CD4-positive, alpha-beta T cell treated with Interferon gamma for 1 hour (primary cell): ENCODE measurements at regions not wholly inside any gene's neighbourhood (a gene's known extent, or its start where the extent isn't known, plus 50 kb on each side); places are given as distances from the start of the nearest gene placed in this dataset.
A peak's percentile ranks its signal among the peaks of the same experiment; 100 is the strongest.
"Not testable (repeated sequence)": the region's sequence is repeated elsewhere in the genome, so short reads cannot be mapped to it uniquely, and the experiment has no call there.

ENCODE experiments used
- DNase-seq: peaks from one replicate; pipeline ENCODE4 v3.0.0-alpha.2; 2020

DNA sequence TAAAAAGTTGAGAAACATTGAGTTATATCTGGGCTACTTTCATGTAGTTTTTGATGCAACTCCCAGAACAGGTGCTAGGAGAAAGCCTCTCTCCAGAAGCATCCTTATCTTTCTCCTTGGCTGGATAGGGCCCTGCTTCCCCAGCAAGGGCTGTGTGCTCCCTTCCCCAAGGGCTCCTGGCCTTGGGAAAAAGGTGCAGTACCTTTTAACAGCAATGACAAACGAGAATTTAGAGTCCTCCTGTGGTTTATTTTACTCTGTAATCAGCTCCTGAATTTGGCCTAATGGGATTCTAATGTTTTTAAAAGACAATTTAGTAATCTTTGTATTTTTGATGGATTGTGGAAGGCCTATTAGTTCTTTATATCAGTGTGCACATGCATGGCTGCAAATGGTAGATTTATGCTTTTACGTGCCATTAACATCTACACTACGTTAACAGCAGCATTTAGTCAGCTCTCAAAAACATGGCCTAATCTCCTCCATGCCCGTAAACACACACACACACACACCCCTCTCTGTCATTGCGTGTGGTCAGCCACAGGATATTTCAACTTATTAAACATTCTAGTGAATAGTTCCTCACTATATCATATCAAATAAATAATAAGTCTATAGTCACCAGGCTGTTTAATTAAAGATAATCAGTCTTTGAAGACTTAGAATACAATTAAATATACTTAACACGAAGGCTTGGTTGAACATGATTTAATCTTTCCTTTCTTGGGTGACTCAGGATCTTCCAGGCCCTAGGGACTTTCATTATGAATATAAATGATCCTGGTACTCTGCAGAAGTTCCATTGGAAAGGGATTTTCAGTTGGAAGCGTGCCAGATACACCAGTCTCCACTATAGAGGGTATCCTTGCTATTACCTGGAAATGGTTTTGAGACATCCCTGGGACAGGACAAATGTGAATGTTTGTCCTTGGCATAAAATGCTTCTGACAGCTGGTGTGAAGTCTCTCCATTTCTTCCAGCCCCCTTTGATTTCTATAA, 181.4 kb upstream of the PWP1 start:
- no peak for DNase-seq

DNA sequence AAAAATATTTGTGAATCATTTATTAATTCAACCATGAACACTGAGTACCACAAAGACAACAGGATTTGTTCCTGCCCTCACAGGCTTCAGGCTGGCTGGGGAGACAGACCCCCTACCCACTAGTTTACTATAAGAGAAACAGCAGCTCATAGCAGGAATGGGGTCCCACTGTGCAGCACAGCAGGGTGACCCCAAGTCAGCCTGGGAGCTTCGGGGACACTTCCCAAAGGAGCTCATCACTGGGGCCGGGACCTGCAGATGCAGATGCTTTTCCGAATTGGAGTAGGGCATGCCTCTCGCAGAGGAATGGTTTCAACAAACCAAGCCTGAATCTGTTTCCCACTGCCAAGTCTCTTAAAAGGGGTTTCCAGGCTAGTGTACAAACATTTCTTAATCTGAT, 176.2 kb upstream of the PWP1 start:
- no peak for DNase-seq

DNA sequence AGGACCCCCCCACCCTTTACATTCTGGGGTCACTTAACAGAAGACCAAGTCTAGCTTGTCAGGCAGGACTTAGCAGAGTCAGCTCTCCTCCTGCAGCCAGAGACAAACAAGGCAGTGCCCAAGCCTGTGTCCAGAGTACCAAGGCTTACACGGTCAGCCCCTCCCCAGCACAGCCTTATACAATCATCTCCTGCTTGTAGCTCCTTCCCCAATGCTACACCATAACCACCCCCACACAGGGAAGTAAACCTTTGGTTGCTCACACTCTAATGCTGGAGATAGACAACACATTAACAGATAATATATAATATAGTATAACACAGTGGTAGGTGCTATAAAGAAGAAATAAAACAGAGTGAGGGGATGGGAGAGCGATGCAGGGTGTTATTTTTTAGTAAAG, 175.4 kb upstream of the PWP1 start:
- DNase-seq: no peak

DNA sequence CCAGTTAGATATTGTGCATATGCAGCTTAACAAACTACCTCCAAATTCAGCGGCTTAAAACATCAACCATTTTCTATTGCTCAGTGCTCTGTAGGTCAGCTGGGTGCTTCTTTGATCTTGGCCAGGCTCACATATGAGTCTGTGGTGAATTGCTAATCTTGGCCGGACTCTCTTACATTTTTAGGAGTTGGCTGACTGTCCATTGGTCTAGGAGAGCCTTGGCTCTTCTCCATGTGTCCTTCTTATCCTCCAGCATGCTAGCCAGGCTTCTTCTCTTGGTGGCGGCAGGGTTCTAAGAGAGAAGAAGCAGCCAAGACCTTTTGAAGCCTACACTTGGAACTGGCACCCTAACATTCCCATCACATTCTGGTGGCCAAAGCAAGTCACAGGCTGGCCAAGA, 174.3 kb upstream of the PWP1 start:
- DNase-seq: no peak

DNA sequence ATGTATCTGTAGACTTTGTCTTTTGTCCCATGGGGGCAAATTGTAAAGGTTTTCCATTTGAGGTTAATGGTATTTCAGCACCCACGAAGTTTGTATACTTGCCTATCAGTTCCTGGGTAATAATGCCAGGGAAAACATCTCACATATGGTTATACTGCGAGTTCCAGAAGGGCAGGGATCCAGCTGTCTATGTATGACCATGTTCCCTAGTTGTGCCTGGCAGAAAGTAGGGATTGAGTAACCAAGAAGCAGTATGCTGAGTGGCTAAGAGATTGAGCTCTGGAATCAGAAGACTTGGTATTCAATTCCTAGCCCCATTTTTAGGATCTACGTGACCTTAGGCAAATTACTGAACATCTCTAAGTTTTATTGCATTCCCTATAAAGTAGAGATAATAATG, 173.2 kb upstream of the PWP1 start:
- DNase-seq: no peak

DNA sequence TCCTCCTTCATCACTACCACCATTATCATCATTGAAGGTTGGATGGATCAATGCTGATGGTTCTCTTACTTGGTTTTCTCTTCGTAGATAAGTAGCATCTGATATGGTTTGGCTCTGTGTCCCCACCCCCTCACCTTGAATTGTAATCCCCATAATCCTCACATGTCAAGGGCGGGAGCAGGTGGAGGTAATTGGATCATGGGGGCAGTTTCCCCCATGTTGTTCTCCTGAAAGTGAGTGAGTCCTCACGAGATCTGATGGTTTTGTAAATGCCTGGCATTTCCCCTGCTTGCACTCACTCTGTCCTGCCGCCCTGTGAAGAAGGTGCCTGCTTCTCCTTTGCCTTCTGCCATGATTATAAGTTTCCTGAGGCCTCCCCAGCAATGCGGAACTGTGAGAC, 172.4 kb upstream of the PWP1 start:
- DNase-seq: no peak

DNA sequence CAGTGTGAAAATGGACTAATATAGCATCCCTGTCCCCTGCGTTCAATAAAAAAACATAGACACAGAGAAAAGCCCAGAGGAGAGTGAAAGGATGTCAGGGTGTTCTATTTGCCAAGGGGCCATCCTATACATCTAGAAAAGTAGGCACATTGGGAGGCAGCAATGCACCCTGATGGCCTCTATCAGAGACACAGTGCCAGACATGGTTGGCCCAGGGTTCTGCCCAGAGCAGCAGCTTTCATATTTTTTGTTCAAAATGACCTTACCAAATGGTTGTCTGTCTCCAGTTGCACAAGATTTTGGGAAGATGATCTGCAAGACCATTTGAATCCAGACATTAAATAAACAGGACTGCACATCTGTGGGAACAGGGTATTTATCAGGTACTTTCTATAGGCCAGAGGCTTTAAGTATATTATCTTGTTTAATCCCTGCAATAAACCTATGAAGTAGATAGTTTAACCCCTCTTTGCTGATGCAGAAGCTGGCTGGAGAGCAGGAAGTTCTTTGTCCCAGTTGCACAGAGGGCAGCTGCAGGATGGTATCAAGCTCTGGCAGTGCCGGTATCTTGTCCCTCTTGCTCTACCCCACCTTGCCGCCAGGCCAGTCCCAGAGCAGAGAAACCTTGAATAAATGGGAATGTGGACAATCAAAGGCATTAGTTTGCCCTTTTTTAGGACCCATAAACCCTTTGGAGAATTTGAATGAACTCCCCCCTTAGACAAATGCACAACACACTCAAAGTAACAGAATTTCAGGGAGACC, 171.8 kb upstream of the PWP1 start:
- DNase-seq: no peak

DNA sequence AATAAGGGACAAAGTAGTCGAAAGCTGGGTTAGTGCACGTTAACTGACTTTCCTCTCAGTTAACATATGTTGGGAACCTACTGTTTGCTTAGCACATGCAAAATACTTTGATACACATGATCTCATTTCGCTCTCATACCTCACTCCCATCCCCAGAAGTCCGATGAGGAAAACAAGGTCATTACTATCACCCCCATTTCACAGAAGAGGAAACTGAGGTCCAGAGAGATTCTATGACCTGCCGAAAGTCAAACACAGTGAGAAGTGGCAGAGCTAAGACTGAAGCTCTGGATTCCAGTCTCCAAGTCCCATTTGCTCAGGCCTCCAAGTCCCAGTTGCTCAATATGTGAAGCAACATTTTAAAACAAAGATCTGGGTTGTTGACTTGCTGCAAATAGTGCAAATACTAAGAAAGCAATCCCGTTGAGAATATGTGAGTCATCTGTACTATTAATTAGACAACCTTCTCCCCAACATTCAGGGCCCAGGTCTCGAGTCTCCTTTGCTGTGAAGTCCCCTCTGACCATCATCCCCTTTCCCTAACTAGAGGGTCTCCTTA, 170.6 kb upstream of the PWP1 start:
- DNase-seq: no peak

DNA sequence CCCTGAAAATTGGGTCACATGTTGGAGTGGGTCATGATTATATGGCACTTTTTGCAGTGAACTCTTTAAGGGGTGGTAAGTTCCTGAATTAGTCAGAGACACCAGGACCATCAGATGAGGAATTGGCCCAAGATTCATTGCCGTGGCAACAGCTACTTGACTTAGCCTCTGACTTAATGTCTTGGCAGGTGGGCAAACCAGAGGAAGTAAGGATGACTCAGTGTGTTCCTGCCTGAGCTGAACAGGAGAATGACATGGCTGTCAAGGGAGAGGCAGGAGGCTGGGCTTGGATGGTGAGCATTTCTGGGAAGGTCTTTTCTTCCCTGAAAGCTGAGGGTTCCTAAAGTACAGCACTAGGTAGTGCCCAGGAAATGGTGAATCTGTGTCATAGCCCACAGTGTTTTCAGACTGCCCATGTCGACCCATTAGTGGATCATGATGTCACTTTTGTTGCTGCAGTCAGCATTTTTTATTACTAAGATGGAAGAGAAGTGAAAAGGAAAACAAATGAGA, 170.1 kb upstream of the PWP1 start:
- DNase-seq: peak; percentile 32

DNA sequence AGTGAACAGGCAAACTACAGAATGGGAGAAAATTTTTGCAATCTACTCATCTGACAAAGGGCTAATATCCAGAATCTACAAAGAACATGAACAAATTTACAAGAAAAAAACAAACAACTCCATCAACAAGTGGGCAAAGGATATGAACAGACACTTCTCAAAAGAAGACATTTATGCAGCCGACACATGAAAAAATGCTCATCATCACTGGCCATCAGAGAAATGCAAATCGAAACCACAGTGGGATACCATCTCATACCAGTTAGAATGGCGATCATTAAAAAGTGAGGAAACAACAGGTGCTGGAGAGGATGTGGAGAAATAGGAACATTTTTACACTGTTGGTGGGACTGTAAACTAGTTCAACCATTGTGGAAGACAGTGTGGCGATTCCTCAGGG, 167.8 kb upstream of the PWP1 start:
- not testable (repeated sequence) for DNase-seq

DNA sequence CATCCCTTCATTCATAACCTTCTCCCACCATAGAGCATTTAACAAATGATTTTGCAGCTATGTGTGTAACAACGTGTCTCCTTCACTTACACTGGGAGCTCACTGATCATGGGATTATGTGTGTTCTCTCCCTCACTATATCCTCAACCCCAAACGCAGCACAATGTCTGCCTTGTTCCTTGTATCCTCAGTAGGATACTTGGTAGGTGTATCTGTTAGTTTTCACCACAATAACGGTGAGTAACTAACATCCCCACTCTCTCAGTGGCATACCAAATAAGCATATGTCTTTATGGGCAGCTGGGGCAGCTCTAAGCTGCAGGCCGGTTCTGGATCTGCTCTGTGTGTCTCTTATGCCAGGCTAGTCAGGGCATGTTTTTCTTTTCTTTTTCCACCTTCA, 166.7 kb upstream of the PWP1 start:
- DNase-seq: no peak

DNA sequence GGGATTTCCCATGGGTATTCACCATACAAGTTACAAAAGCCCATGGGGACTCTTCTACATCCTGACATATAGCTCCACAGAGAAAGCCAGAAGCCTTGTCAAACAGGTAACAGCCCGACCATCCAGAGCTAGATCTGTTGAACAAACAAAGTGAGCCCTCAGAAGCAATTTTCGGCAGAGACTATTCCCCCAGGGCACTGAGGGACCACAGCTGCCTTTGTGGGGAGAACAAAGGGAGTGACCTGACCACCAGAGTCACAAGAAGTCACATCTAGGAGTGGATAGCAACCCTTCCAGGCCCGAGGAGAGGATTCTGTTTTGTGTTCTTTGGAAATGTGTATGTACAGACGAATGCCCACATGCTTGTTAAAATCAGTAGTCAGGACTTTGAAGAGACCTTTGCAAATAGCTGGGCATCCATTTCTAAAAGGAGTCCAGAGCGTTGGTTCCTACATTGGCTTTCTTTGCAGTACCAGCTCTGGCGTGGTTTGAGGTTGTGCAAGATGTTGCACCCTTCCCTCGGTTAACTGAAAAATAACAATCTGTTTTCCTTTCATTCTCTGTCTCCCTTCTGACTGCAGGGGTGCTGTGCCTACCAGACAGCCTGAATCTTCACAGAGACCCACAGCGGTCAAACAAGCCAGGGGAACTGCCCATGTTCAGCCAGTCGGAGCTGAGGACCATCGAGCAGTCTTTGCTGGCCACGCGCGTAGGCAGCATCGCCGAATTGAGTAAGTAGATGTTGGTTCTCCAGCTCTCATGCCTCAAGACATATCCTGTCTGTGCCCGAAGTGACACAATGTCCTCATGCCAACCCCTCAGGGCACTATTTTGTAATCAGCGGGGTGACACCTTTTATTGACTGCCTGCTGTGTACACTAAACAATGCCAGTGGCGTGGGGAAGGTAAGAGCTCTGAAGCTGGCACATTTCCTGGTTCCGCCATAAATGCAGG, 165.4 kb upstream of the PWP1 start:
- DNase-seq: no peak

DNA sequence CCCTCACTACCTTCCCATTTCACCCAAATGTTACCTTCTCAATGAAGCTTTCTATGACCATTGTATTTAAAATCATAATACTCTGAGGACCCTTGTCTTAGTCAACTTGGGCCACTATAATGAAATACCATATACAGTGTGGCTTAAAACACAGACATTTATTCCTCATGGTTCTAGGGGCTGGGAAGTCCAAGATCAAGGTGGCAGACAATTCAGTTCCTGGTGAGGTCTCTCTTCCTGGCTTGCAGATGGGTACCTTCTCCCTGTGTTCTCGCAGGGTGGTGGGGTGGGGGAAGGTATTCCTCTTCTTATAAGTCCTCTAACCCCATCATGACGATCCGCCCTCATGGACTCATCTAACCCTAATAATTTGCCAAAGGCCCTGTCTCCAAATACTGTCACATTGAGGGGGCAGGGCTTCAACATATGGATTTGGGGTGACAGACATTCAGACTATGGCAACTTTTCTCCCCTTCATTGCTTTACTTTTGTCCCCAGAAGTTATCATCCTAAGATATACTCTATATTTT, 163.7 kb upstream of the PWP1 start:
- DNase-seq: no peak

DNA sequence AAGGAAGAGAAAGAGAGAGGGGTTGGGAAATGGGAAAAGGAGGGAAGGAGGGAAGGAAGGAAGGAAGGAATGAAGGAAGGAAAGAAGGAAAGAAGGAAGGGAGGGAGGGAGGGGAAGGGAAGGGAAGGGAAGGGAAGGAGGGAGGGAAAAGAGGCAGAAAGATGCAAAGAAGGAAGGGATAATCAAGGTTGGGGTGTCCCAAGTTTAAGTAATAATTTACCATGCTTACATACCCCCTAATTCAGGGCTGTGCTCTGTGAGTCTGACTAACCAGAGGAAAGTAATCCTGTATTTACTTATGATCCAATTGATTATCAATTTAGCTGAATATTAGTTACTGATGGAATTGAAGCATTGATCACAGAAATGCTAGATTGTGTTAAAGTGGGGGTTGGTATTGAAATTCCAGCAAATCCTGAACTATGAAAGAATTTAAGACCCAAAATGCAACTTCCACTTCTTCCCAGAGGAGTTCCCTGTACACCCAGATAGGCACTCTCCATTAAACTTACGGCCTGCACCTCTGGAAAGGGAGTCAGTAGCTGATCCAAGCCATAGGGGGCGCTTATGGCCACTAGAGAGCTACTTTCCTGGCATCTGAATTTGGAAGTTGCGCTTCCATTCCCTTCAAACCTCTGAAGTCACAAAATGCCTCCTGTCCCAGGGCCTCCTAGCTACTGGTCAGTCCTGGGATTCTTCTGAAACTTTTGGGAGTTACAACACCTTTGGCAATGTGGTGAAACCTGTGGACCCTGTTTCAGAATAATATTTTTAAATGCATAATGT, 162.7 kb upstream of the PWP1 start:
- no peak for DNase-seq

DNA sequence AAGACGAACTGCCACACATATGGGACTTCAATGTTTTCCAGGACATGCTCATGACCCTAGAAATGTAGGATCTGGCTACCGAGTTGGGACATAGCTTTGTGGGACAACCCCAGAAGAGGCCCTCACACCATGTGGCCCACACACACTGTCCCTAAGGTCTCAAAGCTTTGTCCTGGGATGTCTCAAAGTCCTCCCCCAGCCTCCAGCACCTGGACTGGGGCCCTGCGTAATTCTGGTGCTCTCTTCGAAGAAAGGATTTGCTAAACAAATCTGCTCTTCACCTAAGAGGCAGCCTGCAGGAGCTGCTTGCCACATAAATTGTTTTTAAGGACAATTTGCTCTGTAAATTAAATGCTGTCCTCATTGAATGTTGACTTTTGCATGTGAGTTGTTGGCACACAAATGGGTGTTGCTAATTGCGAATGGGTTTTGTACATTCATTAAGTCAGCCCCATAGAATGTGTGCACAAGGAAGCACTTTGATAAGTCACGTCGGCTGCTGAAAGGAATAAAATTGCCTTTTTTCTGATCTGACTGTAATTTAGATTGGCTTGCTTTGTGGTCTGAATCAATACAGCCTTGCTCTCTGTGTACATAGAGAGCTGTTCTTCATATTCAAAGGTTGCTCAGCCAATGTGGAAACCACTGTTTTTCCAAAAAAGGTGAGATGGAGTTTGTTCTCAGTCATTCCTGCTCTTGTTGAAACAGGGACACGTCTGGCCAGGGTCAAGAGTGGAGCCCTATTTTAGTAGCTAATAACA, 161.6 kb upstream of the PWP1 start:
- DNase-seq: no peak

DNA sequence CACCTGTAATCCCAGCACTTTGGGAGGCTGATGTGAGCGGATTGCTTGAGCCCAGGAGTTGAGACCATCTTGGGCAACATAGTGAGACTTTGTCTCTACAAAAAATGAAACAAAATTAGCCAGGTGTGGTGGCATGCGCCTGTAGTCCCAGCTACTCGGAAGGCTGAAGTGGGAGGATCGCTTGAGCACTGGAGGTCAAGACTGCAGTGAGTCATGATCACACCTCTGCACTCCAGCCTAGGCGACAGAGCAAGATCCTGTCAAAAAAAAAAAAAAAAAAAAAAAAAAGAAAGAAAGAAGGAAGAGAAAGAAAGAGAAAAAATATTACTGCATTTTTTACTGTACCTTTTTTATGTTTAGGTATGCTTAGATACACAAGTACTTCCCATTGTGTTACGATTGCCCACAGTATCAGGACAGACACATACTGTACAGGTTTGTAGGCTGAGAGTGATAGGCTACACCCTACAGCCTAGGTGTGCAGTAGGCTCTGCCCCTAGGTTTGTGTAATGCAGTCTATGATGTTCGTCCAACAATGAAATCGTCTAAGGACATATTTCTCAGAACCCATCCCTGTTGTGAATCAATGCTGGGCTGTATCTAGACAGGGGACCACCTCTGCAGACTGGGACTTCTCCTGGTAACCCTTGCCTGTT, 160.4 kb upstream of the PWP1 start:
- no peak for DNase-seq

DNA sequence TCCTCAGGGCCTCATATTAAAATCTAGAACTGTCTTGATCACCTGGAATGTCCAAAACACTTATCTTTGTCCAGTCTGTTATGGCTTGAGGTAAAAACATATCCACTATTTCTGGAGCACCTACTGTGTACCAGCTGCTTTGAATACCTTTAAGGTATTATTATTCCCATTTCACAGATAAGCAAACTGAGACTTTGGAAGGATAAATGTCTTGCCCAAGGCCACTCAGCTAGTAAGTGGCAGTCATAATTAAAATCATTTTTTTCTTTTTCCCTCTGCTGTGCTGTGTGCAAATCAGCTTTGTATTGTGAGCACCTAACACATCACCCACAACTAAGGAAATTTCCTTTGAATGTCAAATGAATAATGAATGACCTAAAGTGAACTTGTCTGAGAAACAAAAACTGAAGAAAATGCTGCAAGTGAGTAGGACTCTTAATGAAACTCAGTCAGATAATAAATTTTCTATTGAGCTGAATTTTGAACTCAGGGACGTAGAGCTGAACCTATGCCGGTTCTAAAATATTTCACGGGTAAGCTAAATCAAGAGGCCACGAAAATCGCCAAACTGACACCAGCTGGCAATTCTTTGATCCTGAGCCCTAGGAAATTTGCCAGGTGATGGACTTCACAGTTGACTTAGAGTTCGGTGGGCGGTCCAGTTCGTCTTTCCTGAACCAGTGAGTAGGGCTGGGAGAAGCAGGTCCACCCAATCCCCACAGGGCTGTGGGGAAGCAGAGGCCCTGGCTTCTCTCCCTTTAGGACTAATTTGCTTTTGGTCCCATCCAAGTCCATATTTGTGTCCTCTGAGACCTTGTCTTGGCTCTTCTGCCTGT, 159.7 kb upstream of the PWP1 start:
- DNase-seq: no peak

DNA sequence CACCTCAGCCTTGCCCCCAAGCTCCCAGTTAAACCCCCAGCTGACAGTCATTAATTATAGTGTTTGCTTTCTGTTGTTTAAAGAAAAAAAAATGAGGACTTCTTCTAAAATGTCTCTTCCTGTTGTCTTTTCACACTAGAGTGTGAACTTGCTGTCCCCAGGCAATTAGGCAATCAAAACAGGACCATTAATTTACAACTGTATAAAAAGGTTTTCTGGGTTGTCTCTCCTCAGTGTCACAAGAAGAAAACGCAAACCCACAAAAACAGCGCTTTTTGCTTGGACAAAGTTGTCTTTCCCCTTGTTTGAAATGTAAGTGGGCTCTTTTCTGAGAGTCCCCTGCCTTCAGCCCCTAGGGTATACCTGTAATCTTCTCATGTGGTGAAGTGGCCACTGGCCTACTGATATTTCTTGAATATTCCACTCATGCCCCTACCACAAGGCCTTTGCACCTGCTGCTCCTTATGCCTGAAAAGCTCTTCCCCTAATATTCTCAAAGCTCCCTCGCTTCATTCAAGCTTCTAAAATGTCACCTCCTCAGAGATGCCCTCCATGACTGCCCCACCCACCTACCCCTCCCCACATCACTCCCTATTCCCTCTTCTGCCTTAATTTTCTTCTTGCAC, 158.9 kb upstream of the PWP1 start:
- DNase-seq: no peak
